SH-SY5Y (cell line): ENCODE measurements at regions not wholly inside any gene's neighbourhood (a gene's known extent, or its start where the extent isn't known, plus 50 kb on each side); places are given as distances from the start of the nearest gene placed in this dataset.

ENCODE experiments used
- GATA2 ChIP-seq: IDR thresholded peaks from 2 replicates; pipeline ENCODE4 v1.6.1; 2011; ENCODE audit warnings: mild to moderate bottlenecking, low read depth, low read length
- GATA3 ChIP-seq: IDR thresholded peaks from 2 replicates; pipeline ENCODE4 v1.6.1; 2011; ENCODE audit warnings: low read depth, mild to moderate bottlenecking, low read length, moderate library complexity

DNA sequence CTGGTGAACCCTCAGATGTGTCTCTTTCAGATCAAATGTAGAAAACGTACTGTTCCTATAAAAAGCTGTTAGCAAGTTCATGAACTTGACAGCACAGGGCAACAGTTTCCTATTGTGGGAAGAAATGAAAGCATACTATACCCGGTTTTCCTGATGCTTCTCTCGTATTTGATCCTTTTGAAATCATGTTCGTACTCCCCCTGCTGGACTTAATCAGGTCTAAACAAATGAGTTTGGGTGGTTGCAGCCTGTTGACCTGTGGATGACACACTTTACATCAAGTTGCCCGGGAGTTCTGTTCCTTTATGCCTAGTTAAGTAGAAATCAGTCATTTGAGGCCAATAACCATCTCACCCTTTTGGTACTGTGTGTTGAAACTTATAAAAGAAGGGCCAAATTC is 1992.3 kb downstream of the MAT2B start:
- TF ChIP-seq GATA2 (no peak), GATA3 (no peak)
